Stimulated activated CD4-positive, alpha-beta T cell treated with anti-CD3 and anti-CD28 coated beads, TNF-alpha, amount 100 ng/mL, for 24 hours (primary cell): ENCODE measurements at regions not wholly inside any gene's neighbourhood (a gene's known extent, or its start where the extent isn't known, plus 50 kb on each side); places are given as distances from the start of the nearest gene placed in this dataset.
"Not testable (repeated sequence)": the region's sequence is repeated elsewhere in the genome, so short reads cannot be mapped to it uniquely, and the experiment has no call there.

ENCODE experiments used
- DNase-seq, 3 experiments: peaks; one replicate each; pipeline ENCODE4 v3.0.0-alpha.2; 2020; ENCODE audit warnings: low read depth in 3 of 3

GRCh38 chr17:63292421-63292820, 153.7 kb downstream of the CYB561 start:
- DNase-seq, result no peak

- DNase-seq, result no peak
These were observed 152.6 kb downstream of the CYB561 start for GRCh38 chr17:63293323-63294075.

GRCh38 chr17:63294776-63295175, 151.3 kb downstream of the CYB561 start:
- DNase-seq, result no peak

- DNase-seq, result no peak
These were observed 150.8 kb downstream of the CYB561 start for GRCh38 chr17:63295288-63295687.

- no peak for DNase-seq
These were observed 150.1 kb downstream of the CYB561 start for GRCh38 chr17:63295839-63296590.

- DNase-seq, result not testable (repeated sequence)
These were observed 147.2 kb downstream of the CYB561 start for GRCh38 chr17:63298916-63299315.

- no peak for DNase-seq
These were observed 141.3 kb downstream of the CYB561 start for GRCh38 chr17:63304704-63305261.

- no peak for DNase-seq
These were observed 140.2 kb downstream of the CYB561 start for GRCh38 chr17:63305857-63306256.

- no peak for DNase-seq
These were observed 139.3 kb downstream of the CYB561 start for GRCh38 chr17:63306855-63307254.

- no peak for DNase-seq
These were observed 137.8 kb downstream of the CYB561 start for GRCh38 chr17:63308272-63308671.

GRCh38 chr17:63309021-63309420, 137.1 kb downstream of the CYB561 start:
- DNase-seq, result no peak

GRCh38 chr17:63311416-63311937, 134.6 kb downstream of the CYB561 start:
- DNase-seq, result no peak

- DNase-seq, result no peak
These were observed 131.3 kb downstream of the CYB561 start for GRCh38 chr17:63314761-63315160.

- DNase-seq, result no peak
These were observed 130.0 kb downstream of the CYB561 start for GRCh38 chr17:63316100-63316499.

GRCh38 chr17:63317166-63317840, 128.8 kb downstream of the CYB561 start:
- DNase-seq, result no peak

GRCh38 chr17:63325808-63326207, 120.3 kb downstream of the CYB561 start:
- no peak for DNase-seq

- DNase-seq, result no peak
These were observed 116.2 kb downstream of the CYB561 start for GRCh38 chr17:63329876-63330275.

- DNase-seq, result no peak
These were observed 114.6 kb downstream of the CYB561 start for GRCh38 chr17:63331301-63332061.

GRCh38 chr17:63332286-63332685, 113.8 kb downstream of the CYB561 start:
- no peak for DNase-seq

- DNase-seq, result no peak
These were observed 112.2 kb downstream of the CYB561 start for GRCh38 chr17:63333869-63334268.

- DNase-seq, result no peak
These were observed 110.3 kb downstream of the CYB561 start for GRCh38 chr17:63335831-63336230.
